NB4 (cell line): ENCODE measurements at regions not wholly inside any gene's neighbourhood (a gene's known extent, or its start where the extent isn't known, plus 50 kb on each side); places are given as distances from the start of the nearest gene placed in this dataset.

Experiments
- CTCF ChIP-seq: IDR thresholded peaks from one replicate; pipeline ENCODE4 v1.5.1; 2012; ENCODE audit warnings: low read depth, low read length
- POLR2A ChIP-seq: IDR thresholded peaks from 2 replicates; pipeline ENCODE4 v1.6.1; 2011; ENCODE audit warnings: mild to moderate bottlenecking; ENCODE audit not compliant: insufficient read length; ENCODE audit errors: extremely low read depth
- TF ChIP-seq, protein P1 (sequence below): IDR thresholded peaks from 2 replicates; pipeline ENCODE4 v1.6.1; 2011; ENCODE audit warnings: low read depth, low read length

DNA sequence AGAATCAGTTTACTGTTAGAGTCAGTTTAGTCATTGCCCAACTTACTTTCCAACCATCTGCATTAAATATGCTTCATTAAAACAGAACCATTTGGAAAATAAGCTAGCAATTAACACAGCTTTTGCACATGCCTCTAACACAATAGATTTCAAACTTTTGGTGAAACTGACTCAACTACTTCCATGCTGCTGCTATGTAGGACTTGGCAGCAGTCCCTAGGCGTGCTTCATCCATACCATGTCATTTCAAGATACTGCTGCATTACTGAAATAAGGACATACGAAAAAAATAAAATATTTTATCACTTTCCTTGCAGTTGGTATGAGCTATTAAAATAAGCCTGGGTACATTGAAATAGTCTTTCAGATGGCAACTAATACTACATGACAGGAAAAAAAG lies 65.5 kb upstream of the SOX6 start:
- no peak for TF ChIP-seq CTCF
- no peak for TF ChIP-seq POLR2A
- TF ChIP-seq, protein P1, sequence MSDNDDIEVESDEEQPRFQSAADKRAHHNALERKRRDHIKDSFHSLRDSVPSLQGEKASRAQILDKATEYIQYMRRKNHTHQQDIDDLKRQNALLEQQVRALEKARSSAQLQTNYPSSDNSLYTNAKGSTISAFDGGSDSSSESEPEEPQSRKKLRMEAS, result no peak
